GM18502 (cell line): ENCODE measurements at regions not wholly inside any gene's neighbourhood (a gene's known extent, or its start where the extent isn't known, plus 50 kb on each side); places are given as distances from the start of the nearest gene placed in this dataset.
"Not testable (repeated sequence)": the region's sequence is repeated elsewhere in the genome, so short reads cannot be mapped to it uniquely, and the experiment has no call there.

Experiments
- ATAC-seq: cut with Tn5 transposase; IDR thresholded peaks from one replicate; pipeline ENCODE4 v1.9.1; 2021; ENCODE audit warnings: mild to moderate bottlenecking; ENCODE audit not compliant: unreplicated experiment, poor library complexity

DNA sequence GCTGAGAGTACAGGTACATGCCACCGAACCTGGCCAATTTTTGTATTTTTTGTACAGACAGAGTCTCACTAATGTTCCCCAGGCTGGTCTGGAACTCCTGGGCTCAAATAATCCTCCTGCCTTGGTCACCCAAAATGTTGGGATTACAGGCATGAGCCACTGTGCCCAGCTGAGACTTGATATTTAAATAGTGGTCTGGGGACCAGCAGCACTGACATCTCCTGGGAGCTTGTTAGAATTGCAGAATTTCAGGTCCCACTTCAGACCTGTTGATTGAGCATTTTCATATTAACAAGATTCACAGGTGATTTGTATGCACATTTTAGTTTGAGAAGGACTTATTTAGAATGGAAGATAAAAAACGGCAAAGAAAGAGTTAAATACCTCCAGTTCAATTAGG, 57.0 kb upstream of the COBL start:
- ATAC-seq: not testable (repeated sequence)

DNA sequence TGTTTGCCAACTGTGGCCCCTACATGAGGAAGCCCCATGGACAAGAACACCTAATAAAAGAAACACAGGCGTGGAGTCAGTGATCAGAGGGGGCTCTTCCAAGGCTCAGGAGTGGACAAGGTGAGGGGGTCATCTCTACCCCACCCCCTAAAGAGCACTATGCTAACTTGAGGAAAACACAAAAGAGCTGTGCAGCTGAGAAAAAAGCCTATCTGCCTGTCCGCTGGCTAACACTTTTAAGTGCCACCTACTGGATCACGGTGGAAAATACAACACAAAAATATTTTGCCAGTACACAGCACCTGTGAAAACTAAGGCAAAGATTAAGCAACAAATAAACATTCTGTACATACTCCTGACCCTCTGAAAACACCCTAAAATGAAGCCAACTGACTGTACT, 53.1 kb upstream of the COBL start:
- peak; percentile 58 for ATAC-seq

DNA sequence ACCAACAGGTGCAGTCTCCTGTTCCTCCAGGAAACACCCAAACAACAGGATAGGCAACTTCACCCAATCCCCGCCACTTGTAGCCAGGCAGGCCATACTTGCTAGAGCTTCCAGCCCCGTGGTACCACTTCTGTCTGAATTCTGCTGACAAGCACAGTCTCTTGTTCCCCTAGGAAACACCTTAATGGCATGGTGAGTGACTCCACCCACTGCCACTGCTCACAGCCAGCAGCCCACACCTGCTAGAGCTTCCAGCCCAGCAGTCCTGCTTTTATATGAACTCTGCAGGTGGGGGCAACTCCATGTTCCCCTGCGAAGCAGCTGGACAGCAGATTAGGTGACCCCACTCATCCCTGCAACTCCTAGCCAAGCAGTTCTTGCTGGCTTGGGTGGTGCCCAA, 52.6 kb upstream of the COBL start:
- ATAC-seq: not testable (repeated sequence)

DNA sequence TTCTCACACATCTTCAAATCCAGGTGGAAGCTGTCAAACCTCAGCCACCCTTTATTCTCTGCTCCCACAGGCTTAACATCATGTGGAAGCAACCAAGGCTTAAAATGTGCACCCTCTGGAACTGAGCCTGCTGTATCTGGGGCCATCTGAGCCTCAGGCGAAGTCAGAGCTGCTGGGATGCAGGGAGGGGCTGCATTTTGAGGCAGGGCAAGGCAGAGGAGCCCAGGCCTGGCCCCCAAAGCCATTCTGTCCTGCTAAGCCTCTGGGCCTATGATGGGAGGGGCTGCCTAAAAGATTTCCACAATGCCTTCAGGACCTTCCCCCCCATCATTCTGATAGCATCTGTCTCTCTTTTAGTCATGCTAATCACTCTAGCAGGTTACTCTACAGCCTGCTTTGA, 51.7 kb upstream of the COBL start:
- ATAC-seq: no peak

DNA sequence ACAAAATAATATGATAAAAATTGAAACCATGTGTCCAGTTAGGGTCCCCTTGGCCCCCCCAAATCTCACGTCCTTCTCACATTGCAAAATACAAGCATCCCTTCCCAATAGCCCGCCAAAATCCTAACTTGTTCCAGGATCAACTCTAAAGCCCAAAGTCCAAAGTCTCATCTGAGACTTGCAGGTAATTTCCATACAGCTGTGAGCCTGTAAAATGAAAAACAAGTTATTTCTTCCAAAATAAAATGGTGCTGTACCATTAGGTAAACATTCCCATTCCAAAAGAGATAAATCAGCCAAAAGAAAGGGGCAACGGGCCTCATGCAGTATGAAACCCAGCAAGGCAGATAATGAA, 51.0 kb upstream of the COBL start:
- ATAC-seq: no peak

DNA sequence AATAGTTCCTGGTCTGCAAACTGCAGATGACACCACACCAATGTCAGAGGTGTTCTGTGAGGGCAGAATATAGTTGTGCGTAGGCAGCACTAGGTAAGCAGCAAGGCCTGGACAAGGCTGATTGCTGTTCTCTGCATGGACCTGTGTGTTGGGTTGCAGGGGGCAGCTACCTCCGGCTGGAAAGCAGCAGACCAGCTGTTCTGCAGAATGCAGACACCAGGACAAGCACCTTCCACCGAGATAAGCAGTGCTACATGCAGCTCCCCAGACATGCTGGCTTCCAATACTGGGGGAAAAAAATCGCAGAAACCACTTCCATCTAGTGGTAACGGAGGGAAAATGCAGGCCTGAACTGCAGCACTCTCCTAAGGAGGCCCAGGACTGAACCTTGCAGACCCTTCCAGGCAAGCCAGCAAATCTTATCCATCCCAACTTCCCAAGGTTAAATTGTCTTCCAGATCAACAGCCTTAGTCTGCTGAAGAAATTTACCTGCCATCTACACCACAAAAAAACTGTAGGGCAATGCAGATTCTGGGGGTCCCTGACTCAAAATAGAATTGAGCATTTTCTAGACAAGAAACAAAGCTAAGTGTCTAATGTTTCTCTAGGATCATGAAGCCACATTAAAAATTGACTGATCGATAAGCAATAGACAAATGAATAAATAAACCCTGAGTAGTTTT, 50.5 kb upstream of the COBL start:
- ATAC-seq: peak; percentile 77
